ENCODE measurements at regions not wholly inside any gene's neighbourhood (a gene's known extent, or its start where the extent isn't known, plus 50 kb on each side); places are given as distances from the start of the nearest gene placed in this dataset.
"Not testable (repeated sequence)": the region's sequence is repeated elsewhere in the genome, so short reads cannot be mapped to it uniquely, and the experiment has no call there.

DNA sequence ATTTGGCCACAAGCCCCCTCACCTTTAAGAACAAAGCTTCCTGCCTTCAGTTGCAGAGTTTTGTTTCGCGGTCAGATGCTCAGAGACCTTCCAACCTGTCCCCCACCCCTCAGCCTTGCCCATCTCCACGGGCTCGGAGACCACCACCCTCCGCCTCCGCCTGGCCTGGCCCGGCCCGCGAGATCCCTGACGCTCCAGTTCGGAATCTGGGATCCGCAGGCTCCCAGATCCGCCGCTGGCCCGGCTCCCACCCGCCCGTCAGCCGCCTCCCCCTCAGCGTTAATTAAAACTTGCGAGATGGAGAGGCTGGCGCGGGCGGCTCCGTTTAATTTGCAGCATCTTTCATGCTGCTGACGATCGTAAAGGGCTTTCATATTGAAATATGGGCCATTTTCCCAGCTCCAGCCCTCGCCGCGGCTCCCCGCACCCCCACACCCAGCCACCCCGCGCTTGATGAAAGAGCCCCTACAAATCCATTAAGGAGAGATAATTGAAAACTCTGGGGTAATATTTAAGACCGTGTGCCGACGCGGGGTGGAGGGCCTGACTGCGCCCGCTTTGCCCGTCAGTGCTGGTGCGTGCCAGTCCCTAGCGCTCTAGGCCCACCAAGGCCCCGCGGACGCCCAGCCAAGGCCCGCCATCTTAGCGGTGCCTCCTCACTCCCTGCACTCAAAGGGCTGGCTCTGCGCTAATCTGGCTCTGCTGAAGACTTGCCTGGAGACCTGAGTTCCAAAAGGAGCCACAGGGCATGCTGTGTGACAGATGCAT lies 940.7 kb upstream of the DEFB115 start:
- H3K23me2 ChIP-seq (ENCODE audit: insufficient read length, low read depth, low read length, poor library complexity, severe bottlenecking); H3K14ac ChIP-seq (ENCODE audit: insufficient read depth, low read length); H4K5ac ChIP-seq (ENCODE audit: insufficient read length, low read depth, low read length); H3K4me3 Mint-ChIP-seq; H3K27ac Mint-ChIP-seq; H2BK5ac ChIP-seq (ENCODE audit: insufficient read length, low read length); H3K4ac ChIP-seq (ENCODE audit: low read depth, low read length); DNase-seq; H3K4me1 Mint-ChIP-seq; H3K79me1 ChIP-seq (ENCODE audit: insufficient read depth, low read depth, low read length, poor library complexity, severe bottlenecking); H3K79me2 ChIP-seq (ENCODE audit: insufficient read depth, low read length); H2BK120ac ChIP-seq (ENCODE audit: low read depth, low read length, poor library complexity, severe bottlenecking); H3K27me3 Mint-ChIP-seq (ENCODE audit: low read depth); H4K8ac ChIP-seq (replicated peaks; ENCODE audit: insufficient read length, low read depth, low read length); H2BK15ac ChIP-seq (ENCODE audit: low read depth, low read length); H3K56ac ChIP-seq (ENCODE audit: insufficient read length, low read depth, low read length); H3K18ac ChIP-seq (ENCODE audit: insufficient read length, low read depth, low read length); H3K4me2 ChIP-seq (ENCODE audit: insufficient read depth, insufficient read length, low read length); H3T11ph ChIP-seq (ENCODE audit: low read length); H4K20me1 ChIP-seq (ENCODE audit: control insufficient read depth, insufficient read depth, insufficient read length); H3K27me3 ChIP-seq (ENCODE audit: insufficient read depth, low read length); H3K27ac ChIP-seq (ENCODE audit: insufficient read length, low read depth, low read length); H4K91ac ChIP-seq (ENCODE audit: insufficient read length, low read depth, low read length); H2AK5ac ChIP-seq (ENCODE audit: insufficient read length, low read length); H2AFZ ChIP-seq (ENCODE audit: low read length); H3K23ac ChIP-seq (ENCODE audit: insufficient read length, low read depth, low read length); H2BK12ac ChIP-seq (ENCODE audit: insufficient read length, low read depth, low read length); H3K9ac ChIP-seq (ENCODE audit: extremely low read depth, insufficient read length, low read length); H2BK20ac ChIP-seq (ENCODE audit: low read depth, low read length, poor library complexity, severe bottlenecking); H3K4me1 ChIP-seq (ENCODE audit: insufficient read depth, low read length): not testable (repeated sequence)
- H3K9me3 ChIP-seq (ENCODE audit: control insufficient read depth, low read depth, low read length), result peaks cover 13% of the 10 kb centered on the region
- Mint-ChIP-seq H3K9me3 (peaks cover 73% of the 10 kb centered on the region in 2 experiments), H3K36me3 (ENCODE audit: insufficient read depth in 1 of 3, low read depth in 3 of 3) (peaks cover 0 to 11% (median 6%) of the 10 kb centered on the region in 3 experiments; a peak in 5 of 7 replicates)
- no CpG with 5 or more reads among the region's 47 CpGs for WGBS (ENCODE audit: extremely low coverage, insufficient read length, low lambda C conversion rate)

DNA sequence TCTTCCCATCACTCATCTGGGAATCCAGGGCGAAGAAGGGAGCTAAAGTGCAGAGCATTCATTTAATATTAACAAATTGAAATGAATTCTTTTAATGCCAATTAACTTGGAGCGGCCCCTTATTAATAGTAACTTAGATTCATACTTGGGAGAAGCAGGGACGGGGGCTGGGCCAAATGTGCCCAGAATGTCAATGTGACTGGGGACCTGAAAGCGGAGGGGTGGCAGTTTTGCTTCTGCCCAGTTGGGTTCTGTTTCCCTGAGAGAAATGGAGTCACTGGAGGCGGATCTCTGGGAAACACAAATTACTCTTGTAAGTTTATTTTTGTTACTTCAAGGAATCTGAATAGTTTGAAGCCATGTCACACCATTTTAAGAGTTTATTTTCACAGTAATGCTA lies 923.7 kb upstream of the DEFB115 start:
- not testable (repeated sequence) for H3K9me3 ChIP-seq (ENCODE audit: control insufficient read depth, low read depth, low read length); H4K20me1 ChIP-seq (ENCODE audit: control insufficient read depth, insufficient read depth, insufficient read length); H3K27me3 ChIP-seq (ENCODE audit: insufficient read depth, low read length); H3K23me2 ChIP-seq (ENCODE audit: insufficient read length, low read depth, low read length, poor library complexity, severe bottlenecking); H2BK5ac ChIP-seq (ENCODE audit: insufficient read length, low read length); H3K27ac Mint-ChIP-seq; H3K4me1 Mint-ChIP-seq; H4K91ac ChIP-seq (ENCODE audit: insufficient read length, low read depth, low read length); DNase-seq; H3K56ac ChIP-seq (ENCODE audit: insufficient read length, low read depth, low read length); H3K9ac ChIP-seq (ENCODE audit: extremely low read depth, insufficient read length, low read length); H2AK5ac ChIP-seq (ENCODE audit: insufficient read length, low read length); H3K79me2 ChIP-seq (ENCODE audit: insufficient read depth, low read length); H4K5ac ChIP-seq (ENCODE audit: insufficient read length, low read depth, low read length); H3K27me3 Mint-ChIP-seq (ENCODE audit: low read depth); H2BK20ac ChIP-seq (ENCODE audit: low read depth, low read length, poor library complexity, severe bottlenecking); H3K23ac ChIP-seq (ENCODE audit: insufficient read length, low read depth, low read length); H4K8ac ChIP-seq (replicated peaks; ENCODE audit: insufficient read length, low read depth, low read length); H2AFZ ChIP-seq (ENCODE audit: low read length); H3T11ph ChIP-seq (ENCODE audit: low read length); H3K4me2 ChIP-seq (ENCODE audit: insufficient read depth, insufficient read length, low read length); H3K4me1 ChIP-seq (ENCODE audit: insufficient read depth, low read length); H3K4me3 Mint-ChIP-seq; H2BK15ac ChIP-seq (ENCODE audit: low read depth, low read length); H3K27ac ChIP-seq (ENCODE audit: insufficient read length, low read depth, low read length); H3K18ac ChIP-seq (ENCODE audit: insufficient read length, low read depth, low read length); H2BK12ac ChIP-seq (ENCODE audit: insufficient read length, low read depth, low read length); H2BK120ac ChIP-seq (ENCODE audit: low read depth, low read length, poor library complexity, severe bottlenecking); H3K14ac ChIP-seq (ENCODE audit: insufficient read depth, low read length); H3K4ac ChIP-seq (ENCODE audit: low read depth, low read length); H3K79me1 ChIP-seq (ENCODE audit: insufficient read depth, low read depth, low read length, poor library complexity, severe bottlenecking)
- peaks cover 76 to 83% of the 10 kb centered on the region in 2 experiments for H3K9me3 Mint-ChIP-seq
- WGBS (ENCODE audit: extremely low coverage, insufficient read length, low lambda C conversion rate), result no CpG with 5 or more reads among the region's 5 CpGs
- H3K36me3 Mint-ChIP-seq (ENCODE audit: insufficient read depth in 1 of 3, low read depth in 3 of 3), result peaks cover 0 to 13% (median 10%) of the 10 kb centered on the region in 3 experiments; a peak in 6 of 7 replicates
